COLO829 (cell line): ENCODE measurements at regions not wholly inside any gene's neighbourhood (a gene's known extent, or its start where the extent isn't known, plus 50 kb on each side); places are given as distances from the start of the nearest gene placed in this dataset.

Source experiments
- DNase-seq: peaks from one replicate; pipeline ENCODE4 v3.0.0; 2012; ENCODE audit warnings: low spot score

DNA sequence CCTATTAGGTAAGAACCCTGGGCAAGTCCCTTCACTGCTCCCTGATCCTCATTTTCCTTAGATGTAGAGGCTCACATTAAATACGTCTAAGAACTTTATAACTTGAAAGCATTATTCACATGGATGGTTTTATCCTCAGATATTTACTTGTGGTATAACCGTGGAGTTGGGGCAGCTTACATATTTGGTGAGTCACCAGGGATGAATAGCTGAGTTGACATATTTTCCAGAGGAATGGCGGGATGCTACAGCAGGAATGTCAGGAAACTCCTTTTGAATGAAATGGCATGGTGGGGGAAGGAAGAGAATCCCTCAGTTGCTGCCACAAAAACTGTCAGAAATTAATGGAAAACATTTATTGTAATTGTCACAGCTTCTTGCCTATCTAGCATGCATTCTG lies 165.3 kb upstream of the RPS6KA3 start:
- peak; percentile 15 for DNase-seq

DNA sequence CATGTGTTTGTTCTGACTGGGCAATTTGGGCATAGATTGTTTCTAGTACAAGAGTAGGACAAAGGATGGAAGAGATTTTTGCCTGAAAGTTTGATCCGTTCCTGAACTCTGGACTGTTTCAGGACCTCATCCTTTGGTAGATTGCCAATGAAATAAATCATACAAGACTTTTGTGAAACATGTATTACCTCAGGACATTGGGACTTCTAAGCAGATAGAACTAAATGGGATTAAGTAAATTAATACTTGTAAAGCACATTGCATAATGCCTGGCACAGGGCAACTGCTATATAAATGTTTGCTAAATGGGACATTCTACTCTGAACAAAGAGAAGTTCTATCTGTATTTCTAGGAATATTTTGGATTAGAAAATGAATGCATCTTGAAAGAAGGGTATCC lies 164.8 kb upstream of the RPS6KA3 start:
- DNase-seq: no peak

DNA sequence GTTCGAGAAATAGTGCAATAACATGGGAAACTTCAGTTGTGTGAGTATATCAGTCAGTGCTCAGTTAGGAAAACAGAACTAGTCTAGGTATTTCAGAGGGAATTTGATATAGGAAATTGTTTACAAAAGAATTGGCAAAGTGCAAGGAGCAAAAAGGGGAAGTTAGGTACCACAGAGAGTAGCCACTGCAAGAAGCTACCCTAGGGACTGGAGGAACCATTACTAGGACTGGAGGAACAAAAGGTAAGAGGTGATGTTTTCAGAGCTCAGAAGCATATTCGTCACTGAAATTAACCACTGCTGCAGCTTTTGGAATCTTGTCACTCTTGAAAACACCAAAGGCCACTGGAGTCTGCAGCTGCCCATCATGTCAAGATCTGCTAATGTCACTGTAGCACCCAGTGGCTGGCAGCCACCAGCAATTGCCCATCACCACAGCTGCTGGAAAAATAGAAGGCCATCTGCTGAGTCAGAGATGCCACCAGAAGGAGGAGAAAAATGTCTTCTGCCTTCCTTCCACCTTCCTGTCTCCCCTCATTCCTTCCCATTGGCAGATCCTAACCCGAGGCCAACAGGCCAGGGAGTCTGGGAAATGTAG lies 160.6 kb upstream of the RPS6KA3 start:
- DNase-seq: no peak

DNA sequence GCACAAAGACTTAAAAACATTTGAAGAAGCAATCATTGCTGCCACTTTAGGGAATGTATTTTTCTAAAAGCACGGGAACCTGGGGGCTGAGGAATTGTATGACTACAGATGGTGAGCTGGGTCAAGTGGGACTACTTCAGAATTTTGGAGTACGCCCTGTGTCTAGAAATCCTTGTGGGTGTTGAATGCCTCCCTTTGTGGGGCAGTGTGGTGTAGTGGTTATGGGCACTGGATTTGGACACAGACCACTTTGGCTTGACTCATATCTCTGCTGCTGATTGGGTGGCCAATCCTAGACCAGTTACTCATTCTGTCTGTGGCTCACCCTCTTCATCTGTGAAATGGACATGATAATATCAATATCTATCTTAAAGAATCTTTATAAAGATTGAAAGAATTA lies 155.0 kb upstream of the RPS6KA3 start:
- DNase-seq: no peak

DNA sequence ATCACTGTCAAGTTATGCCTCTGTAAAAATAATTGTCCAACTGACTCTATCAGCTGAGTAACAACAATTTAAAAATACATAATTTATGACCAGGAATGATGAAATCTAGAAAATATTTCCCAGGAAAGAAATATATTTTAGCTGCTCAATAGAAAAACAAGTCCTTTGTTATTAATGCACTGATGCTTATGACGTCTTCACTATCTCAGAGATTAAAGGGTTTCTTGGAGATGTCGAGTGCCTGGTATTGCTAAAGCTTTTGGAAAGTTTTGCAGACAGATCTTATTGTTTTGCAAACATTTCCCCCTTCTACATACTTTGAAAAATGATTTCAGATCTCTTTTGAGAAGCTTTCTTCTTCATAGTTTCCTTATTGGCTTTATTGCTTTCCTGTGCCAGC lies 154.6 kb upstream of the RPS6KA3 start:
- DNase-seq: no peak

DNA sequence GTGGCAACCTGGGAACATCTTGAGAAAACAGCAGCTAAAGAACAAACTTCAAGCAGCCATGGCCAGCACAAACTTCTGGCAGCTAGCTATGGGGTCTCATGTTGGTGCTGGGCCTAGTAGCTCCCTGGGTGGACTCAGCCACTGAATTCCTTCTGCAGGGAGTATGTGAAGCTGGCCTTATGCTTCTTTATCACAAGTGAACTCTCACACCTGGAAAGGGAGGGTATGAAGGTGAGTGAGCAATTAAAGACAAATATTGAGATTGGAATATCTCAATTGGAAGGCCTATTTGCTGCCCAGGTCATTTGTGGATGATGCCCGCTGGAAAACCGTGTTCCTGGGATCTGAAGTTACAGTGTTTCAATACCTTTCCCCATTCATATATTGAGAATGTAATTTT lies 153.3 kb upstream of the RPS6KA3 start:
- DNase-seq: no peak

DNA sequence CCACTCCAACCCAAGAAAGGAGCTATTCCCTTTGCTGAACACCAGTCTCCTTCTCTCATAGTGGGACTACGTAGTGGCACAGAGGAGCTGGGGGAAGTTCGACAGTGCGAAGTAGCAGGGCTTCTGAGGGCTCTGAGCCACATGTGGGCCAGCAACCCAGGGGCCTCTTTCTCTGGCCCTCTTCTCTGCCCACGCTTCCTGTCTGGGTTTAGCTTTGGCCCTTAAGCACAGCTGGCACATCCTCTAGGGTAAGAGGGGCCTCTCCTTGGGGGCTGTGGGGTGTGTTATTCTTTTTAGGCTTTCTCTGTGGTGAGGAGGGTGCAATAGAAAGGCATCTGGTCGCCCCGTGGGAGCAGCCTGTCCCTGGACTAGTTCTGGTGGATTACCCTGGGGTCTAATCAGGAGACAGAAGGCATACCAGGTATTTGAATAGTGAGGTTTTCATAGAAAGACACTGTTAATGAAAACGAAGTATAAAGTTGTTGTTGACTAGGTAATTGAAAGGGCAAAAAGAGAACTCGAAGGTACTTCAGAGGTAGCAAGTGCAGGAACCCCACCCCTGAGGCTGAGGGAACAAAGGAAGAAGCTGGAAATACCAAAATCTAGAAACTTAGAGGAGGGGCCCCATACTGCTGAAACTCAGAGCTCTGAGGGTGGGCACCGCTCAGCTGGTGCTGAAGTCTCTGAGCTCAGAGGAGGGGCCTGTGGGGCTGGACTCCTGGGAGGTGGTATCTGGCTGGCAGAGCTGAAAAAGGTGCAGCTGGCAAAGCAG lies 151.9 kb upstream of the RPS6KA3 start:
- no peak for DNase-seq

DNA sequence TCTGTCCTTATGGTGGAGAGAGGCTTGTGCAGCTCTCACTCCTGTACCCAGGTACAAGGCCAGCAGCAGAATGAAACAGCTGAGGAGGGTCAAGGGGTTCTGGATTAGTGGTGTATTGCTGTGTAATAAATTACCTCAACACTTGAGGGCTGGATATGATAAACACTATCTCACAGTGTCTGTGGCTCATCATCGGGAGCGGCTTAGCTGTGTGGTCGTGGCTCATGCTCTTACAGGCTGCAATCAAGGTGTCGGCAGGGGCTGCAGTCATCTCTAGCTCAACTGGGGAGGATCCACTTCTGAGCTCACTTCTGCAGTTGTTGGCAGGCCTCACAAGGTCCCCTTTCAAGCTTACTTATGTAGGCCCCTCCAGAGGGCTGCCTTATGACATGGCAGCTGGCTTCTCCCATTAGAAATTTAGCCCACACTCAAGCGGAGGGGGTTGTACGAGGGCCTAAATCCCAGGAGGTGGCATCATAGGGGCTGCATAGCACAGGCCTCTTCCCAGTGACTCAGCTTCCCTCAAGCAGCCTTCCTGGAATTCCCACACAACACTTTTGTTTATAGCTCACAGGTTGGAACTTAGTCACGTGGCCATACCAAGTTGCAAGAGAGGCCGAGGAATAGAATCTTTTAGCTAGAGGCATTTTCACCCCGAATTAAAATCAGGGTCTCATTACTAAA lies 148.2 kb upstream of the RPS6KA3 start:
- no peak for DNase-seq

DNA sequence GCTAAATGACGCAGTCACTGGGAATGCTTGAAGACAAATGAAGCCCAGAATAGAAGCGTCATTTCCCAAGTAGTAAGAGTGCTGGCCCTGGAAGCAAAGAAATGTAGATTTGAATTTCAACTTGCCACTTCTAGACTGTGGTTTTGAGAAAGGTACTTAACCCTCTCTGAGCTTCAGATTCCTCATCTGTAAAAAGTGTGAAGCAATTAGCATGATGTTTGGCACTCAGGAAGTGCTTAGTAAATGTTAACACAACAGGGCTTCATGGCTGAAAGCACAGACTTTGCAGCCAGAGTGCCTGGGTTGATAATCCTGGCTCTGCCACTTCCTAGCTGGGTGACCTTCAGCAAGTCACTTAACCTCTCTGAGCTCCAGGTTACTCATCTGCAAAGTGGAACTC lies 147.4 kb upstream of the RPS6KA3 start:
- no peak for DNase-seq

DNA sequence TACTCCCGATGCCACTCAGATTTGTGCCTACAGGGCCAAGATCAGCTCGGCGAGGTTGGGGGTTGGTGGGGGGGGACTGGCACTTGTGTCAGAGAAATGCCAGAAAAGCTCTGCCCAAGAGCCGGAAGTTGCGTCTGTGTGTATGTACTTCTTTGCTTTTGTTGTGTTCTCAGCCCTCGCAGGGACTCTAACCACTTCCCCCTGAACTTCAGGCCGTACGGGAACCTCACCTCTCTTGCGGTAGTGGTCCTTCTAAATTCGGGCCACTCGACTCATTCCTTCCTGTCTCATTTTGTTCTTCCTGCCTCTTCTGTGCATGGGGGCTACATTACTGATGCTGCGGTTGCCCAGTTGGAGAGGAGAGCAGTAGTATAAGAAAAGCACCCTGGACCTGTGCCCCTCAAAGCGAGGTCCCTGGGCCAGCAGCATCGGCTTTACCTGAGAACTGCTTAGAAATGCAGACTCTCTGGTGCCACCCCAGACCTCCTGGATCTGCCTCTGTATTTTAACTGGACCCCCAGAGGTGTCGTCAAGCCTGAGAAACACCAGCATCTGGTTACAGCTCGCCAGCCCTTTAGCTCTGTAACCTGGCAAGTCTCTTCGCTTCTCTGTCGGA lies 146.3 kb upstream of the RPS6KA3 start:
- DNase-seq: no peak

DNA sequence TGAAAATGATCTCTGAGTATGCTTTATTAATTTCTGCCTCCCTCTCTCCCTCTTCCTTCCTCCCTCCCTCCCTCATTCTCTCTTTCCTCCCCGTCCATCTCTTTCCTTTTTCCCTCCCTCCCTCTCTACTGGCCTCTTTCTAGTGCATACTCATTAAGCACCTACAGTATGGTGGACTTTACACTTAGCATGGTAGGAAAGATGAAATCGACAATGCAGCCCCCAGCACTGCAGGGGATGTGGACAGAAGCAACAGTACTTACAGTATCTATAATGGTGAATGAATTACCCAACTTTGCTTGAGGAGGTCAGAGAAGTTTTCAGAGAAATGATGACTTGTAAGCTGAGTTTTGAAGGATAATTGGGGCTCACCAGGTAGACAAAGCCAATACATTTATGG lies 143.8 kb upstream of the RPS6KA3 start:
- no peak for DNase-seq

DNA sequence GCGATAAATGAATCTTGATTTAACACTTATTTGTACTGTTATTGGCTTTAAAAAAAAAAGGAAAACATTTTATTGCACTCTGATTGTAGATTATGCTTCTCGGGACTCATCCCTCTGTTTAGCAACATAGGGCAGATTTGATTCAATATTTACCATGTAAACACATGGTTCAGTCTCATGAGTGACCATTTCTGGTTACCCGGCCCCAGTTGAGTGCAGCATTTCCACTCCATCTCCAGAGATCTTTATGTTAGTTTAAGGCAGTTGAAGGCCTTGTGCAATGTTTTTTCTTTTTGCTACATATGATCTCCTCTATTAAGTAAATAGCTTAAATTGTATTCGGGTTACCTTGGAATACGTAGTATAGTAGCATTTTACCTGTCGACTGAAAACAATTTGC lies 143.3 kb upstream of the RPS6KA3 start:
- no peak for DNase-seq

DNA sequence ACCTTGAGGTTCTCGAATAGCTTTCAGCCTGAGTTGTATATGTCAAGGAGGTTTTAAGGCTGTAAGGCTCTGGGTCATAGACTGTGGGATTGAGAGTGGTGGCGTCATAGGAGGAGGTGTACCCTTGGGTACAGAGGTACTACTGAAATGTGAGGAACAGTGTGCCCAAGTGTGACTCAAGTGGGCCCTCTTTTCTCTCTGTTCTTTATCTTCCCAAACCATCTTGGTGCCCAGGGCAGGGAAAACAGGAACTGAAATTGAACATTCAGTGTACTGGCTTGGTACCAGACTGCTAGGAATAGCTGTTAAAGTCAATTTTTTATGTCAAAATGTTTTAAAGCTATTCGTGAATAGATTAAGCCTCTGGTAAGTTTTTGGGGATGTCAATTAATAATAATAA lies 136.2 kb upstream of the RPS6KA3 start:
- DNase-seq: no peak

DNA sequence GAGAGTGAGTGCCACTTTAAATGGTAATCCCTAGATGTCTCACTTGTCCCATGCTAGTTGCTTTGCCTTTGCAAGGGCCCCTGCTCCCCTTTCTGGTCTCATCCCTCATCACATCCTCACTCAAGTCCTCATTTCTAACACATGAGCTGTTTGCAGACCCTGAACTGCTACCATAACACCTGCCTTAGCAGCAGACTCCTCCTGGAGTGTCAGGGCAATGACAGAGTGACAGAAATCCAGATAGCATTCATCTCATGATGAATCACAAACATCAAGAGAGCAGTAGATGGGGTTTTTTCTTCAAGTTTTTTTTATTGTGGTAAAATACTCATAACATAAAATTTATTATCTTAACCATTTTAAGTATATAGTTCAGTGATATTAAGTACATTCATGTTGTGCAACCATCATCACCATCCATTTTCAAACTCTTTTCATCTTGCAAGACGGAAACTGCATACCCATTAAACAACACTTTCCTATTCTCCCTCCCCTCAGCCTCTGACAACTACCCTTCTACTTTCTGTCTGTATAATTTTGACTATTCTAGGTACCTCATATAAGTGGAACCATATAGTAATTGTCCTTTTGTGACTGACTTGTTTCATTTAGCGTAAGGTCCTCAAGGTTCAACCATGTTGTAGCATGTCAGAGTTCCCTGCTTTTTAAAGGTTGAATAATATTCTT lies 133.2 kb upstream of the RPS6KA3 start:
- DNase-seq: no peak

DNA sequence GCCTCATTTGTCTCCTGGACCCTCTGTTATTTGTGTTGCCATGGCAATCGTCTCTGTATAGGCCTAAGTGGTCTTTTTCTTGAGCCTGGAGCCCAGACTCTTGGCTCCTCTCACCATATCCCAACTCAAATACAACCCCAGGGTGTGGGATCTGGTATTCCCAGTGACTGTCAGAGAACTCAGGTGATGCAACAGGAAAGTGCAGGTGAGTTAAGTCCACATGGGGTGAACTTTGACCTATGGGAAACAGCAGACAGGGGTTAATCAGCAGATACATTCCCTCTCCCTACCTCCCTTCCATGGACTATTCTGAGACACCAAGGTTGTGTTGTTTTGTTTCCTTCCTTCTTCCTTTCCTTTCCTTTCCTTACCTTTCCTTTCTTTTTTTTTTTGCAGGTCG lies 130.9 kb upstream of the RPS6KA3 start:
- no peak for DNase-seq

DNA sequence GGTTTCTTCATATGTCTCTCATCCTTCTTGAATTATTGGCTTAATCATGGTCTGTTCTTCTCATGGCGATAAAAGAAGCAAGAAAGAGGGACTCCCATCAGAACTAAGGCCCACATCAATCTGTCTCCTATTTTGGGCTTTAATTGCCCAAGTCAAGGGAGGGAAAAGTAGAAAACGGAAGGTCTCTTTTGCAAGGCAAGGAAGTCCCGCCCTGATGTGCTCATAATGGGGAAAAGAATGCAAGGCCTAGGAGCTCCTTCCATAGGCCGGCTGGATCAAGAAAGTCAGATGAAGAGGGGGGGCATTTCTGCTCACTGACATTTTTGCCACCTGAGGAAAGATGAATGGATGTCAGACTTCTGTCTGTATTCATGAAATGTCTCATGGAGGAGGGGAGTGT lies 127.7 kb upstream of the RPS6KA3 start:
- DNase-seq: no peak

DNA sequence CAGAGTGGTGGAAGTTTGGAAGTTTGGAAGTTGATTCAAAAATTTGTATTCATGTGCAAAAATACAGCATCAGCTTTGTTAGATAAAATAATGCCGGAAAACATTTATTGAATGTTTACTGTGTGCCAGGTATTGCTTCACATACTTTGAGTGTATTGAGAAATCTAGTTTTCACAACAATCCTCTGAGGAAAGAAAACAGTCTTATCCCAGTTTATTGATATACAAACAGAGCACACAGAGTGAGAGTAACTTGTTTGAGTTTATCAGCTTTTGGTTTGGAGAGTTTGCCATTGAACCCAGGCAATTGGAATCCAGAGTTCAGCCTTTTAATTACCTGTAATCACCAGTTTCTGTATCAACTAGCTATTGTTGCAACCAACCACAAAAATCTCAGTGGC lies 127.2 kb upstream of the RPS6KA3 start:
- no peak for DNase-seq

DNA sequence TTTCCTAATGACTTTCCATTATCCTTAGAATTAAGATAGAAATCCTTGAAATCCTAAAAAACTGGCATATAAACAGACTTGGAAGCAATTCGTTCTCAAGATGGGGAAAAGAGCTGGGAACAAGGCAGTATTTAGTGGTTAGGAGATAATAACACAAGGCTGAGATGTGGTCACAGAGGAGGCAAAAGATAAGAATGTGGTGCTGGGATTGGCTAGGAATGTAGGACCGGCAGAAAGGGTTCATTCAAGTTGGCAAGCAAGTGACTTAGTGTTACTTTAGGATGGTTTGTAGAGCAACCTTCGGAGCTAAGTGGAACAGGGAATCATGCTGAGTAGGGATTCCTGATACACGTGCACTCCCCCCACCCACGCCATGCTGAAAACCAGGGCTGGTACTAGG lies 121.9 kb upstream of the RPS6KA3 start:
- DNase-seq: no peak

DNA sequence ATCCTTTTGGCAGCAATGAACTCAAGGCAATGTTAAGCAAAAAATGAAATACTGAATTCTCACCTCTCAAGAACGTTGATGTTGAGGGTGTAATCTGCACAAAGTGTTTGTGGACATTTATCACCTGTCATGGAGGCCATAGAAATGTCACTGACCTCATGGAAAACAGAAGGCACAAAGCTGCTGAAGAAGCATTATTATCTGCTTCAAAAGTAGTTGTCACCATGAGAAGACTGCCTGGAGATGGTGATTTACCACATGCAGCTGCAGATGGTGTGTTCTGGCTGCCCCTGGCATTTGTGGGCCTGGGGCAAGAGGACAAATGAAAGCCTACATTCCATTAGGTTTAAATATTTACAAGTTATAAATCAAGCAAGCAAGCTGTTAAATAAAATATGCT lies 116.8 kb upstream of the RPS6KA3 start:
- DNase-seq: no peak

DNA sequence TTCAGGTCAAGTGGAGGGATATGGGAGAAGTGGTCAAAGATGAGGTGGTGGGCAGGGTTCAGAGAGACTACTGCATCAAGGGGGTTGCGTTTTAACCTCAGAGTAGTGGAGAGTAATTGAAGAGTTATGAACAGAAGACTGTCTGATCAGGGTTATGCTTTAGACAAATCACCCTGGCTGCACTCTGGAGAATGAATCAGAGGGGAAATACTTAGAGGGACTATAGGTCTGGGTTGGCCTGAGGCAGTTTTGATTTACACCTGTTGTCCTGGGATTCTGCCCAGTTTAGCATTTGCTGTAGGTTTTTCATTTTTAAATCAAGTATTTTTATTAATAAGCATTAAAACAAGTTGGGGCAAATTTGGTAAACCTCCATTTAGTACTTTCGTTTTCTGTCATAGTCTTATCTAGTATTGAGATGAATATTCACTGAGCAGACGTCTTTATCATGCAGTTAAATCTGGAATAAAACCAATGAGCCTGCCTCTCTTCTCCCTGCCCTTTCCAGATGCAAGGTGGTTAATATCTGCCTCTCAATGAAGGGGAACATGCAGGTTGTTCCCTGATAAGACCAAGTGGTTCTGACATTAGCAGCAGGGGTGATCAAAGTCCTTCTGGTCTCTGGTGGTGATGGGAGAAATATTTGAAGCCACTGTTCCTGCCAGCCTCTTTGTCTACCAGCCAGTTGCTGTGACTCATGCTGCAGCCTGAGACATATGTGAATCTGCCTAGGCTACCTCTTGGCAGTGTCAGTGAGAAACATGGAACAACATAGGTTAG lies 116.0 kb upstream of the RPS6KA3 start:
- DNase-seq: no peak

DNA sequence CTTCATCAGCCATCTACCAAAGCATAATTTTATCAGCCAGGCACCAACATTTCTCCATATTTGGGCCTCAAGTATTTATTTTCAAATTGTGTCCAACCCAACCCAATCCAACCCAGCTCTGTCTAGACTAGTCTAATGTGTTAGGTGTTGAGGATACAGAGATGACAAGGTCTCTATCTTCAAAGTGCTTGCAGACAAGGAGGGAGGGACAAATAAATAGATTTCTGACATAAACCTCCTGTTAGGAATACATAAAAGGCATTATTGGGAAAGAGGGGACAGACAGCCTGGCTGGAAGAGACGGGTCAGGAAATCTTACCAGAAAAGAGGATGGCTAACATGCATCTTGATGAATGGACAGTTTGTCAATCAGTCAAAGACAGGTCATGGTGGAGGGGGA lies 115.4 kb upstream of the RPS6KA3 start:
- DNase-seq: no peak
